NB4 (cell line): ENCODE measurements at regions not wholly inside any gene's neighbourhood (a gene's known extent, or its start where the extent isn't known, plus 50 kb on each side); places are given as distances from the start of the nearest gene placed in this dataset.

Experiments
- DNase-seq: peaks from one replicate; pipeline ENCODE4 v3.0.0; 2010; ENCODE audit warnings: low read depth
- H3K4me3 ChIP-seq: one replicate; pipeline ENCODE4 v1.5.1; 2011; ENCODE audit warnings: mild to moderate bottlenecking, low read depth, low read length, moderate library complexity
- CTCF ChIP-seq: IDR thresholded peaks from one replicate; pipeline ENCODE4 v1.5.1; 2012; ENCODE audit warnings: low read depth, low read length
- MAX ChIP-seq: IDR thresholded peaks from 2 replicates; pipeline ENCODE4 v1.6.1; 2011; ENCODE audit warnings: low read depth, low read length
- MYC ChIP-seq: IDR thresholded peaks from 2 replicates; pipeline ENCODE4 v1.6.1; 2011; ENCODE audit warnings: low read depth, low read length
- POLR2A ChIP-seq: IDR thresholded peaks from 2 replicates; pipeline ENCODE4 v1.6.1; 2011; ENCODE audit warnings: mild to moderate bottlenecking; ENCODE audit not compliant: insufficient read length; ENCODE audit errors: extremely low read depth

GRCh38 chr19:29378543-29379080, 147.2 kb upstream of the VSTM2B start:
- no peak for DNase-seq
- H3K4me3 ChIP-seq, result no peak overlapping the region
- TF ChIP-seq MYC (no peak), CTCF (no peak), POLR2A (no peak), MAX (no peak)

- TF ChIP-seq MAX (no peak), MYC (no peak), CTCF (no peak), POLR2A (no peak)
- no peak overlapping the region for H3K4me3 ChIP-seq
- DNase-seq, result no peak
Measured at GRCh38 chr19:29379257-29380021, 146.4 kb upstream of the VSTM2B start.

GRCh38 chr19:29380581-29380980, 145.2 kb upstream of the VSTM2B start:
- no peak overlapping the region for H3K4me3 ChIP-seq
- DNase-seq, result no peak
- TF ChIP-seq MAX (no peak), POLR2A (no peak), MYC (no peak), CTCF (no peak)

- no peak for DNase-seq
- no peak overlapping the region for H3K4me3 ChIP-seq
- no peak for TF ChIP-seq CTCF
- no peak for TF ChIP-seq MYC
Measured at GRCh38 chr19:29381353-29382203, 144.2 kb upstream of the VSTM2B start.

GRCh38 chr19:29383696-29384095, 142.1 kb upstream of the VSTM2B start:
- H3K4me3 ChIP-seq, result no peak overlapping the region
- TF ChIP-seq MAX (no peak), MYC (no peak), POLR2A (no peak), CTCF (no peak)
- DNase-seq, result no peak
